DND-41 (cell line): ENCODE measurements at regions not wholly inside any gene's neighbourhood (a gene's known extent, or its start where the extent isn't known, plus 50 kb on each side); places are given as distances from the start of the nearest gene placed in this dataset.

Experiments
- EZH2 ChIP-seq: IDR thresholded peaks from 3 replicates; pipeline ENCODE4 v1.6.1; 2012; ENCODE audit warnings: borderline replicate concordance, low read depth, mild to moderate bottlenecking, moderate library complexity, low read length, inconsistent platforms; ENCODE audit not compliant: severe bottlenecking
- TF ChIP-seq, protein P1 (sequence below): IDR thresholded peaks from 2 replicates; pipeline ENCODE4 v1.5.1; 2012; ENCODE audit warnings: borderline replicate concordance, low read length, moderate library complexity, mild to moderate bottlenecking; ENCODE audit not compliant: poor library complexity, severe bottlenecking; ENCODE audit errors: extremely low read depth

GRCh38 chr4:146054676-146055075 lies 116.1 kb upstream of the ZNF827 start:
- TF ChIP-seq, protein P1, sequence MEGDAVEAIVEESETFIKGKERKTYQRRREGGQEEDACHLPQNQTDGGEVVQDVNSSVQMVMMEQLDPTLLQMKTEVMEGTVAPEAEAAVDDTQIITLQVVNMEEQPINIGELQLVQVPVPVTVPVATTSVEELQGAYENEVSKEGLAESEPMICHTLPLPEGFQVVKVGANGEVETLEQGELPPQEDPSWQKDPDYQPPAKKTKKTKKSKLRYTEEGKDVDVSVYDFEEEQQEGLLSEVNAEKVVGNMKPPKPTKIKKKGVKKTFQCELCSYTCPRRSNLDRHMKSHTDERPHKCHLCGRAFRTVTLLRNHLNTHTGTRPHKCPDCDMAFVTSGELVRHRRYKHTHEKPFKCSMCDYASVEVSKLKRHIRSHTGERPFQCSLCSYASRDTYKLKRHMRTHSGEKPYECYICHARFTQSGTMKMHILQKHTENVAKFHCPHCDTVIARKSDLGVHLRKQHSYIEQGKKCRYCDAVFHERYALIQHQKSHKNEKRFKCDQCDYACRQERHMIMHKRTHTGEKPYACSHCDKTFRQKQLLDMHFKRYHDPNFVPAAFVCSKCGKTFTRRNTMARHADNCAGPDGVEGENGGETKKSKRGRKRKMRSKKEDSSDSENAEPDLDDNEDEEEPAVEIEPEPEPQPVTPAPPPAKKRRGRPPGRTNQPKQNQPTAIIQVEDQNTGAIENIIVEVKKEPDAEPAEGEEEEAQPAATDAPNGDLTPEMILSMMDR: no peak
- no peak for TF ChIP-seq EZH2
